ENCODE measurements at regions not wholly inside any gene's neighbourhood (a gene's known extent, or its start where the extent isn't known, plus 50 kb on each side); places are given as distances from the start of the nearest gene placed in this dataset.

DNA sequence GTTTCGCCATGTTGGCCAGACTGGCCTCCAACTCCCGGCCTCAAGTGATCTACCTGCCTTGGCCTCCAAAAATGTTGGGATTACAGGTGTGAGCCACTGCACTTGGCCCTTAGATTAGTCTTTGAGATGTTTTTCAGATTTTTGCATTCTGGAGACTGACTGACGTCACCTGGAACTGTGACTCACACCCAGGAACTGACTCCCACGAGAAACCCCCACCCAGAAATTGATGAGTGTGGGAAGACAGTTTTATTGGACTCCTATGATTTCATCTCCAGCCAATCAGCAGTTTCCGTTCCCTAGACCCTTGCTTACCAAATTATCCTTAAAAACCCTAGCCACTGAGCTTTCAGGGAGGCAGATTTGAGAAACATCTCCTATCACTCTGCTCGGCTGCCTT, 867.3 kb downstream of the TYW1 start:
- Histone ChIP-seq H3K36me3 (ENCODE audit: control insufficient read depth in 5 of 5, insufficient read depth in 5 of 5, low read length in 5 of 5) (no peaks in the 10 kb centered on the region), H3K4me1 (ENCODE audit: control insufficient read depth in 5 of 5, insufficient read depth in 5 of 5, low read length in 5 of 5) (peaks cover 0 to 3% (median 0%) of the 10 kb centered on the region in 5 donors), H3K27ac (ENCODE audit: low read depth, low read length) (no peak overlapping the region), H3K9ac (ENCODE audit: low read length in 5 of 5) (no peak overlapping the region), H3K4me3 (ENCODE audit: low read depth in 1 of 5, low read length in 5 of 5) (no peak overlapping the region), H3K9me3 (ENCODE audit: control insufficient read depth in 5 of 5, low read length in 5 of 5) (peaks cover 0 to 24% (median 0%) of the 10 kb centered on the region in 5 donors), H3K27me3 (ENCODE audit: control insufficient read depth in 5 of 5, insufficient read depth in 4 of 5, low read length in 5 of 5) (no peaks in the 10 kb centered on the region)

DNA sequence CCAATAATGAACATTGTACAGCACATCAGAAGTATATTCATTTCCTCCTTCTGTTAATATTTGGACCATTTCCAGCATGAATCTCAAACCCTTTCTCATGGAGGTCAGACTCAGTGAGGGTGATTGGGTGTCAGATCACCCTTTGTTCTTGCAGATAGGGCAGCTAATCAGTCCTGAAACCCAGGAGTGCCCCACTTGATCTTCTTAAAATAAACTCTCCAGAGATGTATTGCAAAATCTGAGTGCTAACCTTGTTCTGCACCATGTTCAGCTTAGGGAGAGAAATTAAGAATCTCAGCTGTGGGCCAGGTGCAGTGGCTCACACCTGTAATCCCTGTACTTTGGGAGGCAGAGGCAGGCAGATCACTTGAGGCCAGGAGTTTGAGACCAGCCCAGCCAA, 869.4 kb downstream of the TYW1 start:
- no peaks in the 10 kb centered on the region for H3K27me3 ChIP-seq (ENCODE audit: control insufficient read depth in 5 of 5, insufficient read depth in 4 of 5, low read length in 5 of 5)
- no peak overlapping the region for H3K27ac ChIP-seq (ENCODE audit: low read depth, low read length)
- peaks cover 0 to 23% (median 0%) of the 10 kb centered on the region in 5 donors for H3K9me3 ChIP-seq (ENCODE audit: control insufficient read depth in 5 of 5, low read length in 5 of 5)
- no peaks in the 10 kb centered on the region for H3K4me1 ChIP-seq (ENCODE audit: control insufficient read depth in 5 of 5, insufficient read depth in 5 of 5, low read length in 5 of 5)
- no peak overlapping the region for H3K9ac ChIP-seq (ENCODE audit: low read length in 5 of 5)
- H3K36me3 ChIP-seq (ENCODE audit: control insufficient read depth in 5 of 5, insufficient read depth in 5 of 5, low read length in 5 of 5): no peaks in the 10 kb centered on the region
- H3K4me3 ChIP-seq (ENCODE audit: low read depth in 1 of 5, low read length in 5 of 5): no peak overlapping the region

DNA sequence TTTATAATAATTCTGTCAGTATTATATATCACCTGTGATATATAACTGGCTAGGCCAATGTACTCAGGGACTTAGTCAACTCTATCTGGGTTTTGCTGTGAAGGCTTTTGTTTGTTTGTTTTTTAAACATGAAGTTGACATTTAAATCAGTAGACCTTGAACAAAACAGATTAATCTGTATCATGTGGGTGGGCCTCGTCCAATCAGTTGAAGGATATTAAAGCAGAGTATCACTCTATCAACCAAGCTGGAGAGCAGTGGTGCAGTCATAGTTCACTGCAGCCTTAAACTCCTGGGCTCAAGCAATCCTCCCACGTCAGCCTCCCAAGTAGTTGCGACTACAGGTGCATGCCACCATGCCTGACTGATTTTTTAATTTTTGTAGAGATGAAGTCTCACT, 870.2 kb downstream of the TYW1 start:
- no peaks in the 10 kb centered on the region for H3K4me1 ChIP-seq (ENCODE audit: control insufficient read depth in 5 of 5, insufficient read depth in 5 of 5, low read length in 5 of 5)
- peaks cover 0 to 15% (median 0%) of the 10 kb centered on the region in 5 donors for H3K9me3 ChIP-seq (ENCODE audit: control insufficient read depth in 5 of 5, low read length in 5 of 5)
- no peak overlapping the region for H3K4me3 ChIP-seq (ENCODE audit: low read depth in 1 of 5, low read length in 5 of 5)
- H3K9ac ChIP-seq (ENCODE audit: low read length in 5 of 5): no peak overlapping the region
- H3K27ac ChIP-seq (ENCODE audit: low read depth, low read length): no peak overlapping the region
- no peaks in the 10 kb centered on the region for H3K36me3 ChIP-seq (ENCODE audit: control insufficient read depth in 5 of 5, insufficient read depth in 5 of 5, low read length in 5 of 5)
- H3K27me3 ChIP-seq (ENCODE audit: control insufficient read depth in 5 of 5, insufficient read depth in 4 of 5, low read length in 5 of 5): no peaks in the 10 kb centered on the region

DNA sequence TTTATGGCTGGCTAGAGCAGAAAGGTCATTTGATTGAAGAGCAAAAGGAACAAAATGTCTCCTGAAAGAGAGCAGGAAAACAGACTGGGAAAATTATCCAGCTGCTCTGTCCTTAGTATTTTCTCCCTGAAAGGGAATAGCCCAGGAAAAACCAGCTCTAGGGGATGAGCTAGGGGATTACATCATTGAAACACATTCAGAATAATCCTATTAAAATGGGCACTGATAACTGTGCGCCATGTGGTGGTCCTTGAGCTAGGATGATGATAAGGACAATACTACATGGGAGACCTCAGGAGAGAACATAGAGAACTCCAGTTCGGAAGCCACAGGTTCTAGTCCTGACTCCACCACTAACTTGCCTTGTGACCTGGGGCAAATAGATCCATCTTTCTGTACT, 873.8 kb downstream of the TYW1 start:
- Histone ChIP-seq H3K9ac (ENCODE audit: low read length in 5 of 5) (no peak overlapping the region), H3K36me3 (ENCODE audit: control insufficient read depth in 5 of 5, insufficient read depth in 5 of 5, low read length in 5 of 5) (no peaks in the 10 kb centered on the region), H3K27ac (ENCODE audit: low read depth, low read length) (no peak overlapping the region), H3K4me1 (ENCODE audit: control insufficient read depth in 5 of 5, insufficient read depth in 5 of 5, low read length in 5 of 5) (no peaks in the 10 kb centered on the region), H3K27me3 (ENCODE audit: control insufficient read depth in 5 of 5, insufficient read depth in 4 of 5, low read length in 5 of 5) (no peaks in the 10 kb centered on the region), H3K4me3 (ENCODE audit: low read depth in 1 of 5, low read length in 5 of 5) (no peak overlapping the region), H3K9me3 (ENCODE audit: control insufficient read depth in 5 of 5, low read length in 5 of 5) (peaks cover 0 to 3% (median 0%) of the 10 kb centered on the region in 5 donors)

DNA sequence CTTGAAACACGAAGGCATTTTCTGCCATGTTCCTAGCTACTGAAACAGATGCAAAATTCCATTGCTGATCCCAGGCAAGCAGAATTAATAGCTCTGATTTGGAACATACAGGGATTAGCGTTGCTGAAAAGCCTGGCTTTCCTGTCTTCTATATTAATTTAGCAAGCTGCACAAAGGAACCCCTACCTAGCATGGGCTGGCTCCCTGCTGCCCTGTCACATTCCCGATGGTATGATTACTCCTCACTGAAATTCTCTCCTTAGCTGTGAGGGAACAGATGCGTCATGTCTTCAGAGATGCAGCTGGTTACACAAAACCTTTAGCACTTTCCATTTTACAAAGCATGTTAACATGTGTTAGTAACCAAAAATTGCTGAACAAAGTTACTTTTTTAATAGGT, 878.9 kb downstream of the TYW1 start:
- Histone ChIP-seq H3K27me3 (ENCODE audit: control insufficient read depth in 5 of 5, insufficient read depth in 4 of 5, low read length in 5 of 5) (peaks cover 0 to 2% (median 0%) of the 10 kb centered on the region in 5 donors), H3K4me3 (ENCODE audit: low read depth in 1 of 5, low read length in 5 of 5) (no peak overlapping the region), H3K4me1 (ENCODE audit: control insufficient read depth in 5 of 5, insufficient read depth in 5 of 5, low read length in 5 of 5) (no peaks in the 10 kb centered on the region), H3K36me3 (ENCODE audit: control insufficient read depth in 5 of 5, insufficient read depth in 5 of 5, low read length in 5 of 5) (no peaks in the 10 kb centered on the region), H3K9me3 (ENCODE audit: control insufficient read depth in 5 of 5, low read length in 5 of 5) (no peaks in the 10 kb centered on the region), H3K9ac (ENCODE audit: low read length in 5 of 5) (no peak overlapping the region), H3K27ac (ENCODE audit: low read depth, low read length) (no peak overlapping the region)

DNA sequence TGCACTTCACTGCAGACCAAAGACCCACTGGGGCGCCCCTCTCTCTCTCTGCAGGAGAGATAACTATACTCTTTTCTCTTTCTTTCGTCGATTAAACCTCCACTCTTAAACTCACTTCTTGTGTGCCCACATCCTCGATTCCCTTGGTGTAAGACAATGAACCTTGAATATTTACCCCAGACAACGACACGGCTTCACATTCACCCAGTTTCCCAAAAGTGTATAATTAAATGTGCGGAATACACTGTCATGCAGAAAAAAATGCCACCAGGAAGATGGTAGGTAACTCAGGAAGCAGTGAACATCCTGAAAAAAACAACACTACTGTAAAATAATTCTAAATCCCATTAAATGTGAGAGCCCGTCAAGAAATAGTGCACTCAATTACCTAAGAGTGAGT, 882.2 kb downstream of the TYW1 start:
- Histone ChIP-seq H3K9me3 (ENCODE audit: control insufficient read depth in 5 of 5, low read length in 5 of 5) (no peaks in the 10 kb centered on the region), H3K4me1 (ENCODE audit: control insufficient read depth in 5 of 5, insufficient read depth in 5 of 5, low read length in 5 of 5) (no peaks in the 10 kb centered on the region), H3K4me3 (ENCODE audit: low read depth in 1 of 5, low read length in 5 of 5) (no peak overlapping the region), H3K9ac (ENCODE audit: low read length in 5 of 5) (no peak overlapping the region), H3K36me3 (ENCODE audit: control insufficient read depth in 5 of 5, insufficient read depth in 5 of 5, low read length in 5 of 5) (no peaks in the 10 kb centered on the region), H3K27me3 (ENCODE audit: control insufficient read depth in 5 of 5, insufficient read depth in 4 of 5, low read length in 5 of 5) (peaks cover 0 to 6% (median 0%) of the 10 kb centered on the region in 5 donors), H3K27ac (ENCODE audit: low read depth, low read length) (no peak overlapping the region)

DNA sequence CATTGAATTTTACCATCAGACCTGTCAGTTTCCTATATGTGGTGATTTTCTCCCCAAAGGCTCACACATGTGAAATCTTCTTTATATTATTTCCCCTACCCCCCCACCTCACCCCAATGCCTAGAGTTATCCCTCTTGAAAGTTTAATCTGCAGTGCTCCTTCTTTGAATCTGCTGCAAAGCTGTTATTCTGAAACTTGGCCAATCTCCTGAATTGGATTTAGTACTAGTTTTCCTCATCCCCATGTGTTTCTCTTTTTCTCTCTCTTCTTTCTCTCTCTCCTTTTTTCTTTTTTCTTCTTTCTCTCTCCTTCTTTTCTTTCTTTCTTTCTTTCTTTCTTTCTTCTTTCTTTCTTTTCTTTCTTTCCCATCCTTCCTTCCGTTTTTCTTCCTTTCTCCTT, 886.2 kb downstream of the TYW1 start:
- no peaks in the 10 kb centered on the region for H3K36me3 ChIP-seq (ENCODE audit: control insufficient read depth in 5 of 5, insufficient read depth in 5 of 5, low read length in 5 of 5)
- peaks cover 0 to 6% (median 0%) of the 10 kb centered on the region in 5 donors for H3K27me3 ChIP-seq (ENCODE audit: control insufficient read depth in 5 of 5, insufficient read depth in 4 of 5, low read length in 5 of 5)
- no peak overlapping the region for H3K9ac ChIP-seq (ENCODE audit: low read length in 5 of 5)
- H3K9me3 ChIP-seq (ENCODE audit: control insufficient read depth in 5 of 5, low read length in 5 of 5): peaks cover 0 to 7% (median 3%) of the 10 kb centered on the region in 5 donors
- no peaks in the 10 kb centered on the region for H3K4me1 ChIP-seq (ENCODE audit: control insufficient read depth in 5 of 5, insufficient read depth in 5 of 5, low read length in 5 of 5)
- no peak overlapping the region for H3K27ac ChIP-seq (ENCODE audit: low read depth, low read length)
- no peak overlapping the region for H3K4me3 ChIP-seq (ENCODE audit: low read depth in 1 of 5, low read length in 5 of 5)

DNA sequence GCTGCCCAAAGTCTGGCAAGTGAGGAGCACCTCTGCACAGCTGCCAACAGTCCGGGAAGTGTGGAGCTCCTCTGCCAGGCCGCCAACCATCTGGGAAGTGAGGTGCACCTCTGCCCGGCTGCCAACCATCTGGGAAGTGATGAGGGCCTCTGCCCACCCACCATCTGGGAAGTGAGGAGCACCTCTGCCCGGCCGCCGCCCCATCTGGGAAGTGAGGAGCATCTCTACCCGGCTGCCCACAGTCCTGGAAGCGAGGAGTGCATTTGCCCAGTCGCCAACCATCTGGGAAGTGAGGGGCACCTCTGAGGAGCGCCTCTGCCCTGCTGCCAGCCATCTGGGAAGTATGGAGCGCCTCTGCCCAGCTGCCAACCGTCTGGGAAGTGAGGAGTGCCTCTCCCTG, 893.7 kb downstream of the TYW1 start:
- Histone ChIP-seq H3K27me3 (ENCODE audit: control insufficient read depth in 5 of 5, insufficient read depth in 4 of 5, low read length in 5 of 5) (no peaks in the 10 kb centered on the region), H3K9me3 (ENCODE audit: control insufficient read depth in 5 of 5, low read length in 5 of 5) (peaks cover 0 to 24% (median 18%) of the 10 kb centered on the region in 5 donors), H3K4me3 (ENCODE audit: low read depth in 1 of 5, low read length in 5 of 5) (no peak overlapping the region), H3K4me1 (ENCODE audit: control insufficient read depth in 5 of 5, insufficient read depth in 5 of 5, low read length in 5 of 5) (no peaks in the 10 kb centered on the region), H3K9ac (ENCODE audit: low read length in 5 of 5) (no peak overlapping the region), H3K27ac (ENCODE audit: low read depth, low read length) (no peak overlapping the region), H3K36me3 (ENCODE audit: control insufficient read depth in 5 of 5, insufficient read depth in 5 of 5, low read length in 5 of 5) (no peaks in the 10 kb centered on the region)

DNA sequence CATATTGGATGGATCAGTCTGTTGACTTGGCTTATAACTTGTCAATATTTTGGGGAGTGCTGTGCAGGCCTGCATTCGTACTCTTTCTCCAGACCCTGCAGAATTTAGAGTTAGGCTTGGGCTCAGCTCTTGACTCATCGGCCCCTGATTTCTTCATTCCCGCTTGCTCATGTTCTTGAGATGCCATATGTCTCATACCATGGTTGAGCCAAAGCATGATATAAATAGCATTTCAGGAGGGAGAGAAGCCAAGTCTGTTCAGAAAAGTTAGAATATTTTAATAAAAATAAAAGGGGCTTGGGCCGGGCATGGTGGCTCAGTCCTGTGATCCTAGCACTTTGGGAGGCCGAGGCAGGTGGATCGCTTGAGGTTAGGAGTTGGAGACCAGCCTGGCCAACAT, 898.1 kb downstream of the TYW1 start:
- Histone ChIP-seq H3K4me1 (ENCODE audit: control insufficient read depth in 5 of 5, insufficient read depth in 5 of 5, low read length in 5 of 5) (no peaks in the 10 kb centered on the region), H3K9ac (ENCODE audit: low read length in 5 of 5) (no peak overlapping the region), H3K36me3 (ENCODE audit: control insufficient read depth in 5 of 5, insufficient read depth in 5 of 5, low read length in 5 of 5) (no peaks in the 10 kb centered on the region), H3K27ac (ENCODE audit: low read depth, low read length) (no peak overlapping the region), H3K27me3 (ENCODE audit: control insufficient read depth in 5 of 5, insufficient read depth in 4 of 5, low read length in 5 of 5) (no peaks in the 10 kb centered on the region), H3K9me3 (ENCODE audit: control insufficient read depth in 5 of 5, low read length in 5 of 5) (peaks cover 0 to 4% (median 2%) of the 10 kb centered on the region in 5 donors), H3K4me3 (ENCODE audit: low read depth in 1 of 5, low read length in 5 of 5) (no peak overlapping the region)

DNA sequence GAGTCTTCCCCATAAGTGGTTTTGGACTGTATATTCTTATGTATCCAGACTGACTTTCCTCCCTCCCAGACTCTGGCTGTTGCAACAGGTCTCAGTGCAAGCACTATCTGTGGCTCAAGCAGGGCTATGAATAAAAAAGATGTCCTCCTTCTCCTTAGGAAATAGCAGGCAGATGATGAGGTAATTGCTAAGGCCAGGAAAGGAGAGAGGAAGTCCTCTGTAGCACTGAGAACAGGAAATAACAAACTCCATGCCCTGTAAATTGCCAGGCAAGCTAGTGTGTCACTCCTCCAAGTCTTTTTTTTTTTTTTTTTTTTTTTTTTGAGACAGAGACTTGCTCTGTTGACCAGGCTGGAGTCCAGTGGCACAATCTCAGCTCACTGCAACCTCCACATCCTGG, 900.1 kb downstream of the TYW1 start:
- no peak overlapping the region for H3K27ac ChIP-seq (ENCODE audit: low read depth, low read length)
- no peaks in the 10 kb centered on the region for H3K36me3 ChIP-seq (ENCODE audit: control insufficient read depth in 5 of 5, insufficient read depth in 5 of 5, low read length in 5 of 5)
- no peak overlapping the region for H3K9ac ChIP-seq (ENCODE audit: low read length in 5 of 5)
- H3K9me3 ChIP-seq (ENCODE audit: control insufficient read depth in 5 of 5, low read length in 5 of 5): peaks cover 0 to 3% (median 0%) of the 10 kb centered on the region in 5 donors
- H3K4me3 ChIP-seq (ENCODE audit: low read depth in 1 of 5, low read length in 5 of 5): no peak overlapping the region
- peaks cover 0 to under 1% (median 0%) of the 10 kb centered on the region in 5 donors for H3K4me1 ChIP-seq (ENCODE audit: control insufficient read depth in 5 of 5, insufficient read depth in 5 of 5, low read length in 5 of 5)
- no peaks in the 10 kb centered on the region for H3K27me3 ChIP-seq (ENCODE audit: control insufficient read depth in 5 of 5, insufficient read depth in 4 of 5, low read length in 5 of 5)

DNA sequence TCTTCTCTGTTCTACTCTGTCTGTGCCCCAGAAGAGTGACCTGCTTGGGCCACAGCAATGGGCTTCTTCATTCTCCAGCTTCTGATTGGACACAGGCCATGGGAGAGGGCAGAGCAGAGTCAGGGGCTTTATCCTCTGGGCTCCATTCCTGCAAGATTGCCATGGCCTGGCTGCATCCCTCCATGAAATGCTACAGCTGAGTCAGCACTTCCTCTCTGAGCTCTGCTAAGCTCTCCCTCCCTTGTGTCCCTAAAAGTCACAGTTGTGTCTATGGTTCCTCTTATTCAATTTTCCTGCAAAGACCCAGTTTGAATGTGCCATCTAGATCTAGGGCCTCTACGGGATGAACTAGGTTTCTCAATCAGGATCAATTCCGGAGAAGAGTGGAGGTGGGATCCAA, 903.8 kb downstream of the TYW1 start:
- Histone ChIP-seq H3K9me3 (ENCODE audit: control insufficient read depth in 5 of 5, low read length in 5 of 5) (no peaks in the 10 kb centered on the region), H3K36me3 (ENCODE audit: control insufficient read depth in 5 of 5, insufficient read depth in 5 of 5, low read length in 5 of 5) (no peaks in the 10 kb centered on the region), H3K9ac (ENCODE audit: low read length in 5 of 5) (no peak overlapping the region), H3K27me3 (ENCODE audit: control insufficient read depth in 5 of 5, insufficient read depth in 4 of 5, low read length in 5 of 5) (no peaks in the 10 kb centered on the region), H3K4me3 (ENCODE audit: low read depth in 1 of 5, low read length in 5 of 5) (no peak overlapping the region), H3K4me1 (ENCODE audit: control insufficient read depth in 5 of 5, insufficient read depth in 5 of 5, low read length in 5 of 5) (peaks cover 0 to 7% (median 3%) of the 10 kb centered on the region in 5 donors), H3K27ac (ENCODE audit: low read depth, low read length) (no peak overlapping the region)
